Thoracic aorta (tissue), 2 donors: ENCODE measurements at regions not wholly inside any gene's neighbourhood (a gene's known extent, or its start where the extent isn't known, plus 50 kb on each side); places are given as distances from the start of the nearest gene placed in this dataset.

Experiments used
- ATAC-seq: fragments of 150-250 bp; one replicate; pipeline ENCODE4 v1.8.0; 2017; ENCODE audit warnings: low read depth; ENCODE audit not compliant: insufficient number of reproducible peaks, low FRiP score
- DNase-seq: peaks from one replicate; pipeline ENCODE4 v3.0.0-alpha.2; 2020; ENCODE audit warnings: low spot score
- H3K27ac ChIP-seq, 2 donors: fragments of 200-600 bp; sonication (generic); 1 replicate in 1 of 2; 2 replicates in 1 of 2; pipeline ENCODE4 v1.5.1; 2016; ENCODE audit warnings: mild to moderate bottlenecking in 2 of 2, moderate library complexity in 2 of 2
- H3K27me3 ChIP-seq: fragments of 200-600 bp; sonication (generic); replicated peaks from 2 replicates; pipeline ENCODE4 v1.6.0; 2016; ENCODE audit warnings: mild to moderate bottlenecking; ENCODE audit not compliant: insufficient read depth
- H3K36me3 ChIP-seq: fragments of 200-600 bp; sonication (generic); one replicate; pipeline ENCODE4 v1.5.1; 2016
- H3K4me1 ChIP-seq, 2 donors: fragments of 200-600 bp; sonication (generic); 1 replicate in 1 of 2; 2 replicates in 1 of 2; pipeline versions ENCODE4 v1.5.1 to v1.6.0; 2016; ENCODE audit warnings: low read depth in 2 of 2, mild to moderate bottlenecking in 1 of 2; ENCODE audit not compliant: control insufficient read depth in 1 of 2
- H3K4me3 ChIP-seq: fragments of 200-600 bp; sonication (generic); 2 replicates; pipeline ENCODE4 v1.5.1; 2016; ENCODE audit warnings: mild to moderate bottlenecking
- H3K9me3 ChIP-seq: fragments of 200-600 bp; sonication (generic); 2 replicates; pipeline ENCODE4 v1.5.1; 2016
- TF ChIP-seq, protein P1 (sequence below): fragments of 200-600 bp; sonication (generic); IDR thresholded peaks from one replicate; pipeline ENCODE4 v1.5.1; 2019; ENCODE audit warnings: antibody characterized with exemption

DNA sequence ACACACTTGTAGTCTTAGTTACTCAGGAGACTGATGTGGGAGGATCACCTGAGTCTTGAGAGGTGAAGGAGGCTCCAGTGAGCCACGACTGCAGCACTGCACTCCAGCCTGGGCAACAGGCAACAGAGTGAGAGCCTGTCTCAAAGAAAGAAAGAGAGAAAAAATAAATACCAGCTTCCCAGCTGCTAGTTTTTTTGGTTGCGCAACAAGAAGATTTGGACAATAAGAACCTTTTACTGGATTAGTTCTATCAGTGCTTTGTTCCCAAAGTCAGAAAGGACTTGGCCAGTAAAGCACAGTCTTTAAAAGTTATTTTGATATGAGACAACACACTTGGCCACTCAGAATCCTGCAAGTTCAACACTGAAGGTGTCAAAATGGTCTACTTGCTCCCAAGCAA is 768.1 kb upstream of the LRFN5 start:
- DNase-seq: no peak
- no peak for ATAC-seq
- no peaks in the 10 kb centered on the region for H3K9me3 ChIP-seq
- TF ChIP-seq, protein P1, sequence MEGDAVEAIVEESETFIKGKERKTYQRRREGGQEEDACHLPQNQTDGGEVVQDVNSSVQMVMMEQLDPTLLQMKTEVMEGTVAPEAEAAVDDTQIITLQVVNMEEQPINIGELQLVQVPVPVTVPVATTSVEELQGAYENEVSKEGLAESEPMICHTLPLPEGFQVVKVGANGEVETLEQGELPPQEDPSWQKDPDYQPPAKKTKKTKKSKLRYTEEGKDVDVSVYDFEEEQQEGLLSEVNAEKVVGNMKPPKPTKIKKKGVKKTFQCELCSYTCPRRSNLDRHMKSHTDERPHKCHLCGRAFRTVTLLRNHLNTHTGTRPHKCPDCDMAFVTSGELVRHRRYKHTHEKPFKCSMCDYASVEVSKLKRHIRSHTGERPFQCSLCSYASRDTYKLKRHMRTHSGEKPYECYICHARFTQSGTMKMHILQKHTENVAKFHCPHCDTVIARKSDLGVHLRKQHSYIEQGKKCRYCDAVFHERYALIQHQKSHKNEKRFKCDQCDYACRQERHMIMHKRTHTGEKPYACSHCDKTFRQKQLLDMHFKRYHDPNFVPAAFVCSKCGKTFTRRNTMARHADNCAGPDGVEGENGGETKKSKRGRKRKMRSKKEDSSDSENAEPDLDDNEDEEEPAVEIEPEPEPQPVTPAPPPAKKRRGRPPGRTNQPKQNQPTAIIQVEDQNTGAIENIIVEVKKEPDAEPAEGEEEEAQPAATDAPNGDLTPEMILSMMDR: no peak
- H3K4me3 ChIP-seq: no peak overlapping the region
- H3K27me3 ChIP-seq: no peaks in the 10 kb centered on the region
- no peak overlapping the region for H3K27ac ChIP-seq
- H3K36me3 ChIP-seq: no peaks in the 10 kb centered on the region
- H3K4me1 ChIP-seq: no peaks in the 10 kb centered on the region

DNA sequence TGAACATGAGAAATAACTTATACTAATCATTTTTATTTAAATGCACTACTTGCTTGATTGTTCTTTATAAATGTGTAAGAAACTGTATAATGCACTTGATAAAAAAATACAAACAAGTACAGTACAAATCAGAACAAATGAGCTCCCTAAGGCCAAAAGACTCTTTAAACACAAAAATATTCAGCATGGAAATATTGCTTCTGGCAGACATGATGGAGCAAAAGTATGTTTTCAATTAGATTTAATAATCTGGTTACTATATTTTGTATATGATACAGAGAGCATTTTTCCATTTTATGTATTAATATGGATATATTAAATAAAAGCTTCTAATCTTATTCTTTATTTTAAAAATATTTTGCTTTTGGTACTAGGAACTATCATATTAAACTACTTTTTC is 800.2 kb upstream of the LRFN5 start:
- Histone ChIP-seq H3K36me3 (no peaks in the 10 kb centered on the region), H3K9me3 (no peaks in the 10 kb centered on the region), H3K27ac (no peak overlapping the region), H3K4me3 (no peak overlapping the region), H3K4me1 (no peaks in the 10 kb centered on the region), H3K27me3 (no peaks in the 10 kb centered on the region)
- no peak for ATAC-seq
- TF ChIP-seq, protein P1: no peak
- no peak for DNase-seq

DNA sequence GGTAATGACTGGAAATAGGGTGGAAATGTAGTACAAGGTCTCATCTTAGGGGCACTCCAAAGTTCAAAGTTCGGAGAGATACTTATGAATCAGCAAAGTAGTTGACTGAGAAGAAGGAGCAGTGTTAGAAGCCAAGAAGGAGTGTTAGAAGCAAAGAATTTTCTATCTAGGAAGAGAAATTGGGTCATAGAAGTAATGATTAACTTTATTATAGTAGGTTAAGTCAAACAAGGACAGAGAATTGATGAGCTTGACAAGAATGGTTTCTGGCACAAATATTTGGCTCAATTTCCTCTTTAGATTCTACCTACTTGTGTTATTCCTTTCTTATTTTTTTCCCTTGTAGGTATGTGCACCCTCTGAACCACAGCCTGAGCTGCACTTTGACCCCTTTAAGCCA is 810.5 kb upstream of the LRFN5 start:
- no peaks in the 10 kb centered on the region for H3K36me3 ChIP-seq
- no peak for ATAC-seq

DNA sequence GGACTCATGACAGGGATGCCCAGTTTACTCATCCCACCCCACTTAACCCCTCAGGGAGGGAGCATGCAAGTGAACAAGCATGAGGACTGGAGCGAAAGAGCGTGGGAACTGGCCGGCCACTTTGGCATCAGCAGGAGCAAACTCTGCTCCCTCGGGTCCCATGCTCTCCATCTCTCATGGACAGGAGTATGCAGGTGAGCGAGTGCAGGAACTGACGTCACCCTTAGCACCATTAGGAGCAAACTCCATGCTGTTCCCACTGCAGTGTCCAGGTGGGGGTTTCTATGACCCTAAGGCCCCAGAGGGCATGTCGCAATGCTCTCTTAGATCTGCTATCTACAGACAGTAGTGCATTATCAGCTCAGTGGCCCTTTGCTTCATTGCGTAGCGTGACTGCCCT is 821.8 kb upstream of the LRFN5 start:
- Histone ChIP-seq H3K27me3 (no peaks in the 10 kb centered on the region), H3K4me3 (no peak overlapping the region), H3K9me3 (no peaks in the 10 kb centered on the region), H3K36me3 (no peaks in the 10 kb centered on the region), H3K27ac (no peak overlapping the region), H3K4me1 (no peaks in the 10 kb centered on the region)
- DNase-seq: no peak
- no peak for ATAC-seq
- TF ChIP-seq, protein P1: no peak

More for the DNA sequence above, 810.5 kb upstream of the LRFN5 start:
- Histone ChIP-seq H3K27me3 (no peaks in the 10 kb centered on the region), H3K9me3 (no peaks in the 10 kb centered on the region), H3K27ac (no peak overlapping the region), H3K4me1 (no peaks in the 10 kb centered on the region), H3K4me3 (no peak overlapping the region)
- TF ChIP-seq, protein P1: no peak
- no peak for DNase-seq

DNA sequence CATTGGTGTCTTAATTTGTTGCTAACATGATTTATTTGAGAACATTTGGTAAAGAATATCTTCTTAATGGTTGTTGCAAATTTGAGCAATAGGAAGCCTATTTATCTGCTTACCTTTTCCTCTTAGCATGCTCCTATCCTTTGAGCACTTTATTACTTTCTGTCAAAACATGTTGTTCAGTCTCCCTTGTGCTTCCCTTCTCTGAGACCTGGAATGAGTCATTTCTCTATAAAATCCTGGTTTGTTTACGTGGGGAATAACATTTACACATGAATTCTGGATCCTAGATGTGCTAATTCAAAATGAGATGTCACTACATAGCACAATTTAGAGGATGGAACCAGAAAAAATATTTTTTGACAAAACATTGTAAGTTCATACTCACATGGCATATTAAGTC is 844.0 kb upstream of the LRFN5 start:
- no peaks in the 10 kb centered on the region for H3K27me3 ChIP-seq
- no peaks in the 10 kb centered on the region for H3K36me3 ChIP-seq
- ATAC-seq: no peak

More for the DNA sequence above, 844.0 kb upstream of the LRFN5 start:
- Histone ChIP-seq H3K9me3 (no peaks in the 10 kb centered on the region), H3K27ac (no peak overlapping the region), H3K4me3 (no peak overlapping the region), H3K4me1 (no peaks in the 10 kb centered on the region)
- DNase-seq: no peak
- TF ChIP-seq, protein P1: no peak
